OCI-LY7 (cell line): ENCODE measurements at regions not wholly inside any gene's neighbourhood (a gene's known extent, or its start where the extent isn't known, plus 50 kb on each side); places are given as distances from the start of the nearest gene placed in this dataset.

Experiments used
- BruUV-seq: library from RNA; stranded (reverse); fragments of 400-500 nt; replicated peaks from 2 replicates; lab custom pipeline; 2021; lab: Mats Ljungman, UMichigan
- CTCF ChIA-PET: fragments of 300-600 bp; sonication (Branson Sonifier 250); formaldehyde crosslinking; loops from one replicate; lab custom pipeline; 2022; ENCODE audit warnings: antibody characterized with exemption; ENCODE audit not compliant: unreplicated experiment; lab: Charles Lee
- POLR2A ChIA-PET: fragments of 300-600 bp; sonication (Branson Sonifier 250); formaldehyde crosslinking; loops from one replicate; lab custom pipeline; 2022; ENCODE audit warnings: antibody characterized with exemption; lab: Charles Lee
- DNase-seq: peaks from one replicate; pipeline ENCODE4 v3.0.0-alpha.2; 2015; ENCODE audit warnings: low spot score
- H2AFZ ChIP-seq: fragments of 200-600 bp; sonication (generic), shearing (Covaris generic); 2 replicates; pipeline ENCODE4 v1.6.1; 2014; ENCODE audit warnings: mild to moderate bottlenecking, antibody characterized with exemption, low read length, moderate library complexity
- H3K27ac ChIP-seq: fragments of 200-600 bp; sonication (generic); 2 replicates; pipeline ENCODE4 v1.5.1; 2014; ENCODE audit warnings: mixed run types, low read depth, mild to moderate bottlenecking, moderate library complexity, low read length, inconsistent platforms; ENCODE audit not compliant: poor library complexity, severe bottlenecking
- H3K36me3 ChIP-seq: fragments of 200-600 bp; sonication (generic); 2 replicates; pipeline ENCODE4 v1.6.1; 2014; ENCODE audit warnings: mild to moderate bottlenecking, antibody characterized with exemption, low read length, moderate library complexity, mixed read lengths; ENCODE audit not compliant: insufficient read depth
- H3K4me1 ChIP-seq: fragments of 200-600 bp; sonication (generic); 2 replicates; pipeline ENCODE4 v1.5.1; 2014; ENCODE audit warnings: mild to moderate bottlenecking, low read length; ENCODE audit not compliant: insufficient read depth, poor library complexity, severe bottlenecking
- H3K4me2 ChIP-seq: fragments of 200-600 bp; sonication (generic); 2 replicates; pipeline ENCODE4 v1.6.1; 2014; ENCODE audit warnings: mild to moderate bottlenecking, low read length
- H3K4me3 ChIP-seq: fragments of 200-600 bp; sonication (generic); 2 replicates; pipeline ENCODE4 v1.5.1; 2014; ENCODE audit warnings: mild to moderate bottlenecking, low read depth, low read length; ENCODE audit not compliant: poor library complexity, severe bottlenecking
- H3K79me2 ChIP-seq: fragments of 200-600 bp; sonication (generic); 2 replicates; pipeline ENCODE4 v1.6.1; 2016; ENCODE audit warnings: low read depth, mild to moderate bottlenecking, low read length, moderate library complexity, mixed read lengths; ENCODE audit not compliant: insufficient read depth
- H3K9me2 ChIP-seq: fragments of 200-600 bp; sonication (generic); 2 replicates; pipeline ENCODE4 v1.6.1; 2016; ENCODE audit warnings: mild to moderate bottlenecking, low read length, mixed read lengths; ENCODE audit not compliant: insufficient read depth
- H3K9me3 ChIP-seq: fragments of 200-600 bp; sonication (generic); 2 replicates; pipeline ENCODE4 v1.6.1; 2014; ENCODE audit warnings: mild to moderate bottlenecking, mixed run types, low read length, mixed read lengths
- H4K20me1 ChIP-seq: fragments of 200-600 bp; sonication (generic); 2 replicates; pipeline ENCODE4 v1.6.1; 2014; ENCODE audit warnings: mild to moderate bottlenecking, antibody characterized with exemption, low read length, moderate library complexity, mixed read lengths; ENCODE audit not compliant: insufficient read depth
- CTCF ChIP-seq: fragments of 200-600 bp; sonication (generic); conservative IDR thresholded peaks from 2 replicates; pipeline ENCODE4 v1.5.1; 2014; ENCODE audit warnings: mild to moderate bottlenecking, antibody characterized with exemption, low read length, moderate library complexity, mixed read lengths
- EZH2phosphoT487 ChIP-seq: fragments of 200-600 bp; sonication (generic); IDR thresholded peaks from 2 replicates; pipeline ENCODE4 v1.6.1; 2018; ENCODE audit warnings: low read depth, borderline replicate concordance, mild to moderate bottlenecking, mixed run types, antibody characterized with exemption, low read length, moderate library complexity, mixed read lengths
- intact Hi-C: fragments of 100-400 bp; cut with micrococcal nuclease; formaldehyde crosslinking; loops from one replicate; pipeline ENCODE4 v1.10.0; 2022; ENCODE audit not compliant: unreplicated experiment

GRCh38 chr13:50707628-50708027, 135.9 kb downstream of the DLEU7 start:
- Histone ChIP-seq H4K20me1 (no peaks in the 10 kb centered on the region), H2AFZ (peak overlapping the region; percentile 94), H3K4me2 (peak overlapping the region; percentile 49), H3K9me2 (no peaks in the 10 kb centered on the region), H3K79me2 (no peaks in the 10 kb centered on the region), H3K27ac (peak overlapping the region; percentile 15), H3K4me3 (peak overlapping the region; percentile 11), H3K9me3 (no peaks in the 10 kb centered on the region), H3K4me1 (peaks cover 13% of the 10 kb centered on the region), H3K36me3 (no peaks in the 10 kb centered on the region)
- no TSS peak for BruUV-seq
- POLR2A ChIA-PET: interaction anchor here (0.6 to 1.7 kb wide), 16 partner anchors 10 to 1093 kb away, joined by 3 to 5 read pairs (median 3); partner anchors contain the start of gene RNASEH2B
- DNase-seq: peak; percentile 63
- intact Hi-C loops: no loop called here
- CTCF ChIA-PET: no interaction called here
- TF ChIP-seq EZH2phosphoT487 (no peak), CTCF (peak; percentile 35; the same call in 1 of the 2 replicates)

GRCh38 chr13:50708461-50708860, 135.0 kb downstream of the DLEU7 start:
- Histone ChIP-seq H4K20me1 (no peaks in the 10 kb centered on the region), H3K4me1 (peaks cover 13% of the 10 kb centered on the region), H3K9me3 (no peaks in the 10 kb centered on the region), H3K4me3 (no peak overlapping the region), H3K79me2 (no peaks in the 10 kb centered on the region), H3K27ac (no peak overlapping the region), H3K36me3 (no peaks in the 10 kb centered on the region), H2AFZ (0 out of 2 replicates have a peak overlapping the region, but pooled peaks have one; percentile 94), H3K4me2 (no peak overlapping the region), H3K9me2 (no peaks in the 10 kb centered on the region)
- intact Hi-C loops: no loop called here
- TF ChIP-seq EZH2phosphoT487 (no peak), CTCF (no peak)
- BruUV-seq: no TSS peak
- ChIA-PET POLR2A (interaction anchor here (0.6 to 1.7 kb wide), 9 partner anchors 17 to 127 kb away, joined by 3 to 5 read pairs (median 3); no protein-coding TSS in a partner anchor), CTCF (no interaction called here)
- DNase-seq: no peak

GRCh38 chr13:50709058-50709457, 134.4 kb downstream of the DLEU7 start:
- Histone ChIP-seq H2AFZ (no peak overlapping the region), H3K27ac (no peak overlapping the region), H3K4me3 (no peak overlapping the region), H3K4me2 (no peak overlapping the region), H3K4me1 (peaks cover 19% of the 10 kb centered on the region), H3K9me2 (no peaks in the 10 kb centered on the region), H4K20me1 (no peaks in the 10 kb centered on the region), H3K79me2 (no peaks in the 10 kb centered on the region), H3K9me3 (no peaks in the 10 kb centered on the region), H3K36me3 (no peaks in the 10 kb centered on the region)
- intact Hi-C loops: no loop called here
- BruUV-seq: no TSS peak
- ChIA-PET CTCF (no interaction called here), POLR2A (interaction anchor here (1.0 to 1.7 kb wide), 4 partner anchors 16 to 127 kb away, joined by 3 to 5 read pairs (median 4); no protein-coding TSS in a partner anchor)
- no peak for TF ChIP-seq CTCF
- TF ChIP-seq EZH2phosphoT487: no peak
- DNase-seq: no peak
